Sigmoid colon (tissue), 6 donors: ENCODE measurements at regions not wholly inside any gene's neighbourhood (a gene's known extent, or its start where the extent isn't known, plus 50 kb on each side); places are given as distances from the start of the nearest gene placed in this dataset.

ENCODE experiments used
- DNase-seq: peaks from one replicate; pipeline ENCODE4 v3.0.0-alpha.2; 2019
- H3K27ac ChIP-seq, 4 donors: fragments of 200-600 bp; sonication (generic); one replicate each; pipeline ENCODE4 v1.5.1; 2016 to 2019; ENCODE audit warnings: mild to moderate bottlenecking in 1 of 4
- H3K27me3 ChIP-seq, 3 donors: fragments of 200-600 bp; sonication (generic); one replicate each; pipeline ENCODE4 v1.5.1; 2019; ENCODE audit warnings: mild to moderate bottlenecking in 1 of 3
- H3K36me3 ChIP-seq, 4 donors: fragments of 200-600 bp; sonication (generic); one replicate each; pipeline ENCODE4 v1.5.1; 2016 to 2019
- H3K4me1 ChIP-seq, 4 donors: fragments of 200-600 bp; sonication (generic); one replicate each; pipeline ENCODE4 v1.5.1; 2017 to 2019
- H3K4me3 ChIP-seq, 4 donors: fragments of 200-600 bp; sonication (generic); one replicate each; pipeline ENCODE4 v1.5.1; 2017 to 2019; ENCODE audit warnings: mild to moderate bottlenecking in 2 of 4, moderate library complexity in 1 of 4
- H3K9me3 ChIP-seq, 4 donors: fragments of 200-600 bp in 3 of 4; sonication (generic) in 3 of 4; one replicate each; pipeline versions ENCODE4 v1.5.1 to v1.6.1; 2013 to 2019
- CTCF ChIP-seq, 4 experiments: fragments of 450-650 bp in 3 of 4; fragments of 200-600 bp in 1 of 4; IDR thresholded peaks; one replicate each; pipeline ENCODE4 v1.5.1; 2016 to 2019; ENCODE audit warnings: antibody characterized with exemption in 4 of 4, mild to moderate bottlenecking in 3 of 4, moderate library complexity in 2 of 4
- EP300 ChIP-seq, 4 donors: sonication (generic); formaldehyde crosslinking; IDR thresholded peaks; one replicate each; pipeline ENCODE4 v1.6.1; 2017; ENCODE audit warnings: antibody characterized with exemption in 4 of 4
- POLR2A ChIP-seq, 2 donors: fragments of 450-650 bp; IDR thresholded peaks; one replicate each; pipeline ENCODE4 v1.6.1; 2016; ENCODE audit warnings: antibody characterized with exemption in 2 of 2, mild to moderate bottlenecking in 2 of 2, moderate library complexity in 2 of 2
- POLR2AphosphoS5 ChIP-seq, 4 donors: sonication (generic); formaldehyde crosslinking; IDR thresholded peaks; one replicate each; pipeline ENCODE4 v1.6.1; 2017; ENCODE audit warnings: antibody characterized with exemption in 4 of 4
- WGBS, 2 donors: extraction: QIAGEN DNeasy Blood & Tissue Kit; methylation state at CpG; one replicate each; pipeline ENCODE4 v1.1.7; 2013; 5-methylcytosine and 5-hydroxymethylcytosine counted together
- intact Hi-C: fragments of 100-400 bp; cut with DNase I; formaldehyde crosslinking; loops from one replicate; pipeline ENCODE4 v1.15.1; 2023
- donor health status: healthy with polysubstance abuse.
- donor health status: healthy.

- TF ChIP-seq POLR2AphosphoS5 (IDR thresholded peaks at IDR 0.05) (no peak), POLR2A (IDR thresholded peaks at IDR 0.05) (no peak), CTCF (IDR thresholded peaks at IDR 0.05) (no peak), EP300 (IDR thresholded peaks at IDR 0.05) (no peak)
- H3K36me3 ChIP-seq: no peaks in the 10 kb centered on the region
- no peak overlapping the region for H3K4me3 ChIP-seq
- H3K27me3 ChIP-seq: no peaks in the 10 kb centered on the region
- WGBS, 2 donors: 58 to 69% methylated on average over 3 of the region's 3 CpGs
- no peak overlapping the region for H3K27ac ChIP-seq
- no peaks in the 10 kb centered on the region for H3K9me3 ChIP-seq
- DNase-seq: no peak
- intact Hi-C loops: no loop called here
- H3K4me1 ChIP-seq: peaks cover 0 to 13% (median 7%) of the 10 kb centered on the region in 4 donors
Measured at GRCh38 chr3:150096700-150097587, 126.2 kb upstream of the PFN2 start.

GRCh38 chr3:150094150-150094933, 123.6 kb upstream of the PFN2 start:
- Histone ChIP-seq H3K27me3 (no peaks in the 10 kb centered on the region), H3K4me1 (peaks cover 0 to 16% (median 10%) of the 10 kb centered on the region in 4 donors), H3K9me3 (no peaks in the 10 kb centered on the region), H3K36me3 (no peaks in the 10 kb centered on the region), H3K4me3 (no peak overlapping the region), H3K27ac (no peak overlapping the region)
- WGBS, 2 donors: 87 to 89% methylated on average over 7 of the region's 7 CpGs
- intact Hi-C loops: no loop called here
- TF ChIP-seq POLR2AphosphoS5 (IDR thresholded peaks at IDR 0.05): no peak
- TF ChIP-seq CTCF (IDR thresholded peaks at IDR 0.05): no peak
- TF ChIP-seq POLR2A (IDR thresholded peaks at IDR 0.05): no peak
- TF ChIP-seq EP300 (IDR thresholded peaks at IDR 0.05): no peak
- no peak for DNase-seq

- H3K27me3 ChIP-seq: no peaks in the 10 kb centered on the region
- TF ChIP-seq CTCF (IDR thresholded peaks at IDR 0.05): no peak
- no peak for TF ChIP-seq POLR2AphosphoS5 (IDR thresholded peaks at IDR 0.05)
- no peak for TF ChIP-seq POLR2A (IDR thresholded peaks at IDR 0.05)
- no peak for TF ChIP-seq EP300 (IDR thresholded peaks at IDR 0.05)
- no peak overlapping the region for H3K4me3 ChIP-seq
- no peaks in the 10 kb centered on the region for H3K9me3 ChIP-seq
- DNase-seq: no peak
- WGBS, 2 donors: 21 to 58% methylated on average over 4 of the region's 4 CpGs
- H3K4me1 ChIP-seq: peaks cover 0 to 9% (median under 1%) of the 10 kb centered on the region in 4 donors
- intact Hi-C loops: no loop called here
- H3K27ac ChIP-seq: no peak overlapping the region
- no peaks in the 10 kb centered on the region for H3K36me3 ChIP-seq
Measured at GRCh38 chr3:150091626-150092025, 120.9 kb upstream of the PFN2 start.

- Histone ChIP-seq H3K27ac (no peak overlapping the region), H3K9me3 (no peaks in the 10 kb centered on the region), H3K4me1 (peaks cover 0 to 9% (median 0%) of the 10 kb centered on the region in 4 donors), H3K36me3 (no peaks in the 10 kb centered on the region), H3K27me3 (no peaks in the 10 kb centered on the region), H3K4me3 (no peak overlapping the region)
- 73 to 81% methylated on average over 2 of the region's 2 CpGs for WGBS, 2 donors
- no peak for TF ChIP-seq CTCF (IDR thresholded peaks at IDR 0.05)
- no peak for DNase-seq
- intact Hi-C loops: no loop called here
Measured at GRCh38 chr3:150090877-150091276, 120.2 kb upstream of the PFN2 start.
